DND-41 (cell line): ENCODE measurements at regions not wholly inside any gene's neighbourhood (a gene's known extent, or its start where the extent isn't known, plus 50 kb on each side); places are given as distances from the start of the nearest gene placed in this dataset.

Experiments
- CTCF ChIP-seq: IDR thresholded peaks from 2 replicates; pipeline ENCODE4 v1.5.1; 2012; ENCODE audit warnings: borderline replicate concordance, low read length, moderate library complexity, mild to moderate bottlenecking; ENCODE audit not compliant: poor library complexity, severe bottlenecking; ENCODE audit errors: extremely low read depth
- EZH2 ChIP-seq: IDR thresholded peaks from 3 replicates; pipeline ENCODE4 v1.6.1; 2012; ENCODE audit warnings: borderline replicate concordance, low read depth, mild to moderate bottlenecking, moderate library complexity, low read length, inconsistent platforms; ENCODE audit not compliant: severe bottlenecking

GRCh38 chr21:16353764-16354163 is 624.0 kb downstream of the USP25 start:
- TF ChIP-seq CTCF (no peak), EZH2 (no peak)
